Neuron (in vitro differentiated cells): ENCODE measurements at regions not wholly inside any gene's neighbourhood (a gene's known extent, or its start where the extent isn't known, plus 50 kb on each side); places are given as distances from the start of the nearest gene placed in this dataset.

Source experiments
- H2AFZ ChIP-seq: one replicate; pipeline ENCODE4 v1.6.1; 2013; ENCODE audit warnings: low read depth, mild to moderate bottlenecking, inconsistent platforms, low read length, moderate library complexity
- H3K27me3 ChIP-seq: one replicate; pipeline ENCODE4 v1.6.1; 2013; ENCODE audit warnings: low read length; ENCODE audit not compliant: insufficient read depth
- H3K36me3 ChIP-seq: one replicate; pipeline ENCODE4 v1.6.1; 2013; ENCODE audit warnings: low read length; ENCODE audit not compliant: insufficient read depth
- H3K4me1 ChIP-seq: one replicate; pipeline ENCODE4 v1.6.1; 2013; ENCODE audit warnings: low read length; ENCODE audit not compliant: insufficient read depth
- H3K4me3 ChIP-seq: 2 replicates; pipeline ENCODE4 v1.5.1; 2013; ENCODE audit warnings: mild to moderate bottlenecking, low read length, moderate library complexity
- H3K9me3 ChIP-seq: one replicate; pipeline ENCODE4 v1.6.1; 2013; ENCODE audit warnings: low read length

DNA sequence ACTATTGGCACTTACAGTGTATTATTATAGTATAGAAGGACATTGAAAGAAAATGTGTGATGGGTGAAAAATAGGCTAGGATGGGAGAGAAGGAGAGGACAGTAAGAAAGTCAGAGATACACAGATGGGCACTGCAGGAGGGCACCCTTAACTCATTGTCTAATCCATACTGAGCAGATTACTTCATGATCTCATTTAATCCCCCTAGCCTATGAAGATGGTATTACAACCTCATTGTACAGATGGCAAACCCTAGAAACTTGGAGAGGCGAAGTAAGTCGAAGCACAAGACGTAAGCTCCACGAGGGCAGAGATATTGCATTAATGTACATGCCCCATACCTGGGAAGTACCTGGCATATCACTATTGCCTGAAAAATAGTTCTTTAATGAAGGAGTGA, 346.9 kb upstream of the DAB1 start:
- no peak overlapping the region for H2AFZ ChIP-seq
- H3K9me3 ChIP-seq = no peaks in the 10 kb centered on the region
- no peak overlapping the region for H3K4me3 ChIP-seq
- H3K36me3 ChIP-seq = no peaks in the 10 kb centered on the region
- no peaks in the 10 kb centered on the region for H3K27me3 ChIP-seq
- H3K4me1 ChIP-seq = no peaks in the 10 kb centered on the region

DNA sequence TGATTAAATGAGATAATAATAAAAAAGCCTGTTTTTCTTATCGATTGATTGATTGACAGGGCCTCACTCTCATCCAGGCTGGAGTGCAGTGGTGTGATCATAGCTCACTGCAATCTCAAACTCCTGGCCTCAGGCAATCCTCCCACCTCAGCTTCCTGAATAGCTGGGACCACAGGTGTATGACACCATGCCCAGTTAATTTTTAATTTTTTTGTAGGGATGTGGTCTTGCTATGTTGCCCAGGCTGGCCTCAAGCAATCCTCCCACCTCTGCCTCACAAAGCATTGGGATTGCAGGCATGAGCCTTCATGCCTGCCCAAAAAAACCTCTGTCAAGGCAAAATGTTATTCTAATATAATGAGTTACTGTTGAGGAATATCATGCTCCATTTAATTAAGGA, 346.4 kb upstream of the DAB1 start:
- no peaks in the 10 kb centered on the region for H3K27me3 ChIP-seq
- no peaks in the 10 kb centered on the region for H3K4me1 ChIP-seq
- no peak overlapping the region for H3K4me3 ChIP-seq
- no peak overlapping the region for H2AFZ ChIP-seq
- no peaks in the 10 kb centered on the region for H3K9me3 ChIP-seq
- no peaks in the 10 kb centered on the region for H3K36me3 ChIP-seq

DNA sequence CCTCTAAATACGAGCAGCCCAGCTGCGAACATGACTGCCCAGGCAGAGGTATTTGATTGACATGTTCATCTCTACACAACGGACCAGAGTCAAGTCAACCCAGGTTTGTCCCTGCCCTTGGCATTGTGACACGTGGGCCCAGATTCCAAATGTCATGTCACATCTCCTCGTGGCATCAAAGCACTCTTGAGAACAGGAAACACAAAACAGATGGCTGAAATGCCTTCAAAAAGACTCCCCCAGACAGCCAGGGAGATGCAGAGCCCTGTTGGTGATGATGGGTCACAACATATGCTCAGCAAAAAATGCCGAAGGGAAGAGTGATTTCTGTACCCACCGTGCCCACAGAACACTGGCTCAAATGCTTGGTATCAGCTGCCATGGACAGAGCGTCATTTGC, 337.8 kb upstream of the DAB1 start:
- no peak overlapping the region for H3K4me3 ChIP-seq
- peaks cover 6% of the 10 kb centered on the region for H3K4me1 ChIP-seq
- H3K9me3 ChIP-seq = no peaks in the 10 kb centered on the region
- no peaks in the 10 kb centered on the region for H3K27me3 ChIP-seq
- H3K36me3 ChIP-seq = no peaks in the 10 kb centered on the region
- no peak overlapping the region for H2AFZ ChIP-seq

DNA sequence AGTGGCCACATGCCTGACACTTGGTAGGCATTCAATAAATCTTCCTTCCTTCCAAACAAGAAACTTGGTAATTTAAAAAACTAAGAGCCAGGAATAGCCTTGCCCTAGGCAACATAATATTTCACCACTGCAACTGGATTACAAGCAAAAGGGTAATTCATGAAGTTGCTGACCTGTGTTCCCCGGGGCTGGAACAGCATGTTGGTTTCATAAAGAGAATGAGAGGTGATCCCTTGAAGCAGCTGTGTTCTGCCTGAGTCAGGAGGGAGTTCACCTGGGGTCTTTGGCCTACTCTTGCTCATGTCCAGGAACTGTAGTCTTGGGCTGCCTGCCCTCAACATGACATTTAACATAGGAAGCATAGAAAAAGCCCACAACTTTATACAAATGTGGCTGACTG, 329.0 kb upstream of the DAB1 start:
- Histone ChIP-seq H3K36me3 (no peaks in the 10 kb centered on the region), H3K4me3 (no peak overlapping the region), H3K27me3 (no peaks in the 10 kb centered on the region), H2AFZ (no peak overlapping the region), H3K4me1 (peaks cover 20% of the 10 kb centered on the region), H3K9me3 (no peaks in the 10 kb centered on the region)

DNA sequence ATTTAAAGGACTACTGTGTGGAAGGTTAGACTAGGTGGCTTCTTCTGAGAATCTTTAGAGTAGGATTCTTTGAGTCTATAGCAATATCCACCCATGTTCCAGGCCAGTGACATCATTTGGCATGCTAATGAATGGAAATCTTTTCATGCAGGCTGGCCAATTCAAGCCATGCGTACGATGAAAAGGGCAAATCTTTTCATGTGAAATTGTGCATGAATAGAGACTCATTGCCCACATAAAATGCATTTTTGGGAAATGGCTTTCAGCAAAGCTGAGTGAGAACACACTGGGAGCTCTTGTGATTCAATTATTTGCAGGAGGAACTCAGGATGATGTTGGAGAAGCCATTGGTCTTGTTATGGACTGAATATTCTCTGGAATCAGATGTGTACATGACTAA, 324.9 kb upstream of the DAB1 start:
- no peaks in the 10 kb centered on the region for H3K36me3 ChIP-seq
- H3K27me3 ChIP-seq = no peaks in the 10 kb centered on the region
- H3K4me3 ChIP-seq = no peak overlapping the region
- no peaks in the 10 kb centered on the region for H3K9me3 ChIP-seq
- peaks cover 25% of the 10 kb centered on the region for H3K4me1 ChIP-seq
- H2AFZ ChIP-seq = no peak overlapping the region

DNA sequence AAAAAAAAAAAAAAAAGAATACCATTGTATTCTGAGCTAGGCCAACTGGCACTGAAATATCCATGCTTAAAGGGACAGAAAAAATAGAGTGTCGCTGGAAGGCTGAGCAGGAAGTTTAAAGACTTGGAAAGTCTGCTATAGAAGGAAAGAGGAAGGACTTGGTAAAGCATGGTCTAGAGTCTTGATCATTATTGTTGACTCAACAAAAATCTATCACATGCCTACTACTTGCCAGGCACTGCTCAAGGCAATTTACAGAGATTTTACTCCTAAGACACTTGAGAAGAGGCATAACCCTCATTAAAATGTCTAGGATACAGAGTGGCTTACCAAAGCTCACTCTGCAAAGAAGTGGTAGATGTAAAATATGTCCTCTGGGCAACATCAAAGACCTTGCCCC, 324.0 kb upstream of the DAB1 start:
- Histone ChIP-seq H3K36me3 (no peaks in the 10 kb centered on the region), H3K4me3 (no peak overlapping the region), H3K27me3 (no peaks in the 10 kb centered on the region), H3K9me3 (no peaks in the 10 kb centered on the region), H3K4me1 (peaks cover 25% of the 10 kb centered on the region), H2AFZ (no peak overlapping the region)

DNA sequence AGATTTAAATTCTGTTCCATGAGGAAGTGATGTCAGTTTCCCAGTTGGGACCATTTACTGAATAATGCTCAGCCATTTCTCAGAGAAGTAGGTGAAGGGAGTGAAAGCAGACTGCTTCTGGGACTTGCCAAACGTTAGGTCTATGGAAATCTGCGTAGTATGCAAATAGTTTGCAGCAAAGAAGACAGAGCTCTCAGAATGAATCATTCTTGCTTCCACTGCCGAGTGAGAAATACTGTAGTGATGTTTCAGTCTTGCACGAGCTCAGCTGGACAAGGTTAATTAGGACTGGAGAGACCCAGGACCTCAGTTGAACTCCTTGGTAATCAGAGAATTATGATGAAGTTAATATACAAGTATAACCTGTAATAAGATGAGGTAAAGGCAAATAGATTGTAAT, 317.7 kb upstream of the DAB1 start:
- Histone ChIP-seq H3K36me3 (no peaks in the 10 kb centered on the region), H3K9me3 (no peaks in the 10 kb centered on the region), H3K4me1 (peaks cover 2% of the 10 kb centered on the region), H3K4me3 (no peak overlapping the region), H3K27me3 (no peaks in the 10 kb centered on the region), H2AFZ (no peak overlapping the region)

DNA sequence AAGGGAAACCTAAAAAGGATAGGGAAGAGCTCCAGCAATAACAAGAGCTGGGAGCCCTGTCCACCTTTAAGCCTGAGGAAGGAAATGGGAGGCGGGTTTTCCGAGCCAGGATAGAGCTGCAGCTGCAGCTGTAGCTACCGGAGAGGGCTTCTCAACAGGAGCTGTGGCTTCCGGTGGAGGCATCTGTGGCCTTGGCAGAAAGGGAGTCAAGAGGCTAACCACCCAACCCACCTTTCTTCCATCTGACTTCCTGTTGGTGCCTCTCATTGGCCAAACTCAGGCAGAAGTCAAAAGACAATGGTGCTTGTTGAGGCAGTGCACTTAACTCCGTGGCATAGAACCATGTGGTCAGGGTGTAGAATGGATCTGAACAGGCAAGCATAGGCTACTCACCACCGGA, 313.1 kb upstream of the DAB1 start:
- Histone ChIP-seq H2AFZ (no peak overlapping the region), H3K4me3 (no peak overlapping the region), H3K4me1 (no peaks in the 10 kb centered on the region), H3K27me3 (no peaks in the 10 kb centered on the region), H3K9me3 (no peaks in the 10 kb centered on the region), H3K36me3 (no peaks in the 10 kb centered on the region)

DNA sequence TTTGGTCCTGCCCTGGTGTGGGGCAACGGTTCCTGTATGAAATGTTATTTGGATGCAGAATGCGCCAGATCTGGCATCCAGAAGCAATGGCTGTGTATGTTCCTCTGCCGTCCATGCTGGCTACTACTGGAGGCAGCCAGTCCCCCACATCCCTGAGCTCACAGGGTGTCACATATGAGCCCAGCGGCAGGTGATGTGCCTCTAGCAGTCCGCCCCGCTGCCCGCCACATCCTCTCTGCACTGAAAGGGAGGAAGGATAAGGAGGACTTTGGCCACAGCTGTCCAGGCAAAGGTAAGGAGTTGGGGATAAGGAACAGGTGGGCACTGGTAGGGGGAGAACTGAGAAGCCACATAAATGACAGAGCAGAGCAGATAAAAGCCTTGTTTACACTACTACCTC, 305.3 kb upstream of the DAB1 start:
- no peaks in the 10 kb centered on the region for H3K9me3 ChIP-seq
- H3K4me3 ChIP-seq = no peak overlapping the region
- no peaks in the 10 kb centered on the region for H3K27me3 ChIP-seq
- H2AFZ ChIP-seq = no peak overlapping the region
- H3K4me1 ChIP-seq = peaks cover 5% of the 10 kb centered on the region
- H3K36me3 ChIP-seq = no peaks in the 10 kb centered on the region

DNA sequence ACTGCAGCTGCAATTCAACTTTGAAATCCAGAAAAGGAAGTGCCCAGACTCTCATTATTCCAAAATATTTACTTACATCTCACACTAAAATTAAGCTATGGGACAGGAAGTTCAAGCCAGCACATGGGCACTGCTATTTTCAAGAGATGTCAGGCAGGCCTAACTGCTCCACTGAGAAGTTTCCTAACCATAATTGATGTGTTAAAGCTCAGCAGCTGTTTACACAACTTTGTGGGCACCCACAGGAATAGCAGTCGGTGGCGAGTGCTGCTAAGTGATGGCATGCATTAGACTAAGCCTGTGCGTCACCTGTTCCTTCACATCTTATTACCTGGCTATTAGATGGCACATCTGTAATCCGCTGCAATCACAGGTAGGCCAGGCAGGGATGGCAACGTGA, 303.3 kb upstream of the DAB1 start:
- Histone ChIP-seq H3K4me3 (no peak overlapping the region), H3K9me3 (no peaks in the 10 kb centered on the region), H3K36me3 (no peaks in the 10 kb centered on the region), H2AFZ (no peak overlapping the region), H3K4me1 (peaks cover 7% of the 10 kb centered on the region), H3K27me3 (no peaks in the 10 kb centered on the region)

DNA sequence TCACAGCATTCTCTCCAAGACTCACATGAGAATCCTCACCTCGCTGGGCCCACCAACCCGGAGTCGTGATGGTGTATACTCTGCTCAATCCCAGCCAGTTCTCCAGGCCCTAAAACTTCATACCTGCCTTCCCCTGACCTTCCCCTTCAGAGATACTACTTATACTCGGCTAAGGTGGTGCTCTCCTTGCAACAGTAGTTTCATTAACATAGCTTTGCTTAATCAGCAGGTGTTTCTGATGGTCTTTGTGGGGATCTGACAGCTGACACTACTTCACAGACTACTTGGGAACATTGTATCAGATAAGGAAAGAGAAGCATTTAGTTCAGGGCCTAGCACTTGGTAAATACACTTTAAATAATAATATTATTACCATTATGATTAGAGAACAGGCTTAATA, 301.5 kb upstream of the DAB1 start:
- no peaks in the 10 kb centered on the region for H3K9me3 ChIP-seq
- no peaks in the 10 kb centered on the region for H3K27me3 ChIP-seq
- H3K36me3 ChIP-seq = no peaks in the 10 kb centered on the region
- no peak overlapping the region for H2AFZ ChIP-seq
- no peak overlapping the region for H3K4me3 ChIP-seq
- peaks cover 7% of the 10 kb centered on the region for H3K4me1 ChIP-seq

DNA sequence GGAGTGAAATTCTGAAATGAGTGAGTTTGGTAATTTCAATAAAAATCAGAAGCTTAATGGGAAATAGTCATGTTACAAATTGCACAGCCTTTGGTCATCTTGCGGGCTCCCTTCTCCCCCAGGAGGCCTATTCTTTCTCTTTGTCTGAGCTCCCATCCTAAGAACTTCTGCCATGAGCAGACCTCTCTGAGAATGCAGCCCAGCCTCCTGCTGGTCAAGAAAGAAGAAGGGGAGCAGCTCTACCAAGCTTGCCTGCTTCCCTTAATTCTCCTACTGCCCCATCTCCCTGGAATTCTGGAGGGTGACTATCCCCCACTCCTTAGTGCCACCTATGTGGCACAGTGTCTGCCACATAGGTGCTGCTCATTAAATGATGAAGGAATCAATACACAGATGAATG, 300.7 kb upstream of the DAB1 start:
- Histone ChIP-seq H3K36me3 (no peaks in the 10 kb centered on the region), H3K4me3 (no peak overlapping the region), H3K27me3 (no peaks in the 10 kb centered on the region), H2AFZ (no peak overlapping the region), H3K9me3 (no peaks in the 10 kb centered on the region), H3K4me1 (peaks cover 7% of the 10 kb centered on the region)

DNA sequence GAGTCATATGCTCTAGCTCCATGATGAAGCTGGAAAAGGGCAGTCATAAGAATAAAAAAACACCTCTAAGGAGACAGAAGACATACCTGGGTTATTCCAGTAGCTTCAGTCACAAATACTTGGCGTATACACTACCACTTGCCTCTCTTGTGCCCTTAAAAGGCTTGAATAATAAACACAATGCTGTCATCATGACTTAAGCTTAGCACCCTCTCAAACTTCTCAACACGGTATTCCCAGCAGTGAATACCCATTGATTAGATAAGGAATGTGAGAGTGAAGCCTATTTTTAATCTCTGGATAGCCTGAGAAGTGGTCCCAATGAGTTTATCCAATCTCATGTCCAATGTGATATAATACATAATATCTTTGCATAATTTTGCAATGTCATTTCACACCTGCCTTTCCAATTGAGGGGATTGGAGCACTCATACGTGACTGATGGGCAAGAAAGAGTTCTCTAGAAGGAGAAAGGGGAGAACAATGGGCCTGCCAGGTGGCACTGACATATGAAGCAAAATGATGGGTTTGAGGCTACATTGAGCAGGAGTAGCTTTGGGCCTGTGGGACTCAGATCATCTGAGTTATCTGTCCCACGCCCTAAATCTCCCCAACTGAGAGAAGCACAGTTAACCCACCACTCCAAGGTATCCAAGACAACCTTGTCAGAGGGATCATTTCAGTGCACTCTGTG, 298.6 kb upstream of the DAB1 start:
- no peak overlapping the region for H2AFZ ChIP-seq
- no peaks in the 10 kb centered on the region for H3K36me3 ChIP-seq
- H3K4me1 ChIP-seq = peaks cover 7% of the 10 kb centered on the region
- no peak overlapping the region for H3K4me3 ChIP-seq
- H3K27me3 ChIP-seq = no peaks in the 10 kb centered on the region
- no peaks in the 10 kb centered on the region for H3K9me3 ChIP-seq

DNA sequence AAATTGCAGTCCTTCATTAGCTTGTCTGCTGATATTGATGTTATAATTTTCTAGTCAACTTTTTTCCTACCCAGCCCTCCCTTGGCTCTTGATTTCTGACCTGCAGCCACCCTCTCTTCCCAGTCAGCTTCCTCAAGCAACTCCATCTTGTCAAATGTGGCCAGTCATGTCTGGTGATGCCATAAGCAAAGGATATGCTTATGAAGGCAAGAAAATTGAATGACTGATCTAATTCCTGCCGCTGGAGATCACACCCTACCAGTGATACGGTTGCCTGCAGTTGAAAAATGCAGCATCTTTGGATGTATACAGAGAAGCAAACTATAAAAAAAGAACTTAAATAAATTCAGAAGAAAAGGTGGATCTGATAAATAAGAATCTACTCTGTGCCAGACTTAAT, 297.1 kb upstream of the DAB1 start:
- Histone ChIP-seq H2AFZ (no peak overlapping the region), H3K9me3 (no peaks in the 10 kb centered on the region), H3K27me3 (no peaks in the 10 kb centered on the region), H3K4me1 (peaks cover 7% of the 10 kb centered on the region), H3K4me3 (no peak overlapping the region), H3K36me3 (no peaks in the 10 kb centered on the region)
